Right ventricle myocardium superior (tissue), 1 donor: ENCODE measurements at regions not wholly inside any gene's neighbourhood (a gene's known extent, or its start where the extent isn't known, plus 50 kb on each side); places are given as distances from the start of the nearest gene placed in this dataset.

Experiments
- ATAC-seq: fragments of 200-7000 bp; cut with Tn5 transposase; one replicate; pipeline ENCODE4 v1.9.1; 2020; ENCODE audit warnings: mild to moderate bottlenecking; ENCODE audit not compliant: poor library complexity
- DNase-seq: peaks from one replicate; pipeline ENCODE4 v3.0.0-alpha.2; 2020
- intact Hi-C: fragments of 100-400 bp; cut with DNase I; formaldehyde crosslinking; loops from one replicate; pipeline ENCODE4 v1.11.2; 2022
- donor health status: DM: no; HTN: yes; CAD: no; lungs with severe emphysema.

GRCh38 chr13:82654143-82654542 is 1228.1 kb downstream of the SLITRK1 start:
- ATAC-seq (no peak), DNase-seq (no peak)
- intact Hi-C loops, result no loop called here

- intact Hi-C loops, result no loop called here
- DNase-seq (no peak), ATAC-seq (no peak)
Measured at GRCh38 chr13:82647540-82647939, 1234.7 kb downstream of the SLITRK1 start.

GRCh38 chr13:82636119-82636518 is 1246.2 kb downstream of the SLITRK1 start:
- DNase-seq, result no peak
- intact Hi-C loops, result no loop called here
- no peak for ATAC-seq

- intact Hi-C loops, result no loop called here
- ATAC-seq, result no peak
- no peak for DNase-seq
Measured at GRCh38 chr13:82634946-82635345, 1247.3 kb downstream of the SLITRK1 start.

- DNase-seq (no peak), ATAC-seq (no peak)
- intact Hi-C loops, result no loop called here
Measured at GRCh38 chr13:82627183-82627582, 1255.1 kb downstream of the SLITRK1 start.

- no peak for ATAC-seq
- DNase-seq, result no peak
- intact Hi-C loops, result no loop called here
Measured at GRCh38 chr13:82625717-82626116, 1256.6 kb downstream of the SLITRK1 start.

- DNase-seq, result no peak
- ATAC-seq, result no peak
- intact Hi-C loops, result no loop called here
Measured at GRCh38 chr13:82615043-82615442, 1267.2 kb downstream of the SLITRK1 start.

- DNase-seq (no peak), ATAC-seq (no peak)
- intact Hi-C loops, result no loop called here
Measured at GRCh38 chr13:82614086-82614485, 1268.2 kb downstream of the SLITRK1 start.

GRCh38 chr13:82606008-82606407 is 1276.3 kb downstream of the SLITRK1 start:
- DNase-seq (no peak), ATAC-seq (no peak)
- intact Hi-C loops, result no loop called here

- no peak for ATAC-seq
- intact Hi-C loops, result no loop called here
- DNase-seq, result no peak
Measured at GRCh38 chr13:82597747-82598146, 1284.5 kb downstream of the SLITRK1 start.

GRCh38 chr13:82593239-82593638 is 1289.0 kb downstream of the SLITRK1 start:
- ATAC-seq (no peak), DNase-seq (no peak)
- intact Hi-C loops, result no loop called here

GRCh38 chr13:82571653-82572052 is 1310.6 kb downstream of the SLITRK1 start:
- ATAC-seq (no peak), DNase-seq (no peak)
- intact Hi-C loops, result no loop called here

- intact Hi-C loops, result no loop called here
- DNase-seq (no peak), ATAC-seq (no peak)
Measured at GRCh38 chr13:82569581-82569980, 1312.7 kb downstream of the SLITRK1 start.

- ATAC-seq (no peak), DNase-seq (no peak)
- intact Hi-C loops, result no loop called here
Measured at GRCh38 chr13:82566864-82567263, 1315.4 kb downstream of the SLITRK1 start.

- DNase-seq, result no peak
- intact Hi-C loops, result no loop called here
- ATAC-seq, result no peak
Measured at GRCh38 chr13:82565201-82565600, 1317.1 kb downstream of the SLITRK1 start.

- ATAC-seq, result no peak
- no peak for DNase-seq
- intact Hi-C loops, result no loop called here
Measured at GRCh38 chr13:82560889-82561288, 1321.4 kb downstream of the SLITRK1 start.

GRCh38 chr13:82522872-82523271 is 1359.4 kb downstream of the SLITRK1 start:
- ATAC-seq (no peak), DNase-seq (no peak)
- intact Hi-C loops, result no loop called here

GRCh38 chr13:82506805-82507414 is 1375.4 kb downstream of the SLITRK1 start:
- DNase-seq (no peak), ATAC-seq (no peak)
- intact Hi-C loops, result no loop called here

GRCh38 chr13:82501834-82502233 is 1380.4 kb downstream of the SLITRK1 start:
- ATAC-seq, result no peak
- intact Hi-C loops, result no loop called here

GRCh38 chr13:82480415-82480814 is 1401.9 kb downstream of the SLITRK1 start:
- intact Hi-C loops, result no loop called here
- ATAC-seq (no peak), DNase-seq (no peak)

More at GRCh38 chr13:82501834-82502233, 1380.4 kb downstream of the SLITRK1 start:
- no peak for DNase-seq

GRCh38 chr13:82477436-82477835 is 1404.8 kb downstream of the SLITRK1 start:
- intact Hi-C loops, result no loop called here
- ATAC-seq, result no peak
- no peak for DNase-seq
